Liver (tissue), 8 donors: ENCODE measurements at regions not wholly inside any gene's neighbourhood (a gene's known extent, or its start where the extent isn't known, plus 50 kb on each side); places are given as distances from the start of the nearest gene placed in this dataset.

Experiments used
- DNase-seq: peaks from one replicate; pipeline ENCODE4 v3.0.0-alpha.2; 2017; ENCODE audit warnings: low spot score
- H3K27ac ChIP-seq, 2 donors: one replicate each; pipeline ENCODE4 v1.7.0; 2013; ENCODE audit warnings: inconsistent platforms in 2 of 2, low read length in 2 of 2, control low read depth in 1 of 2, low read depth in 1 of 2, mild to moderate bottlenecking in 1 of 2
- H3K27me3 ChIP-seq, 4 donors: one replicate each; pipeline versions ENCODE4 v1.6.1 to v1.7.0; 2013; ENCODE audit warnings: low read length in 3 of 4, inconsistent platforms in 1 of 4, mild to moderate bottlenecking in 1 of 4, moderate library complexity in 1 of 4; ENCODE audit not compliant: control insufficient read depth in 4 of 4, insufficient read depth in 4 of 4
- H3K36me3 ChIP-seq, 4 donors: one replicate each; pipeline versions ENCODE4 v1.6.1 to v1.7.0; 2013; ENCODE audit warnings: low read length in 3 of 4, mild to moderate bottlenecking in 3 of 4, low read depth in 1 of 4, moderate library complexity in 1 of 4; ENCODE audit not compliant: control insufficient read depth in 4 of 4, insufficient read depth in 3 of 4
- H3K4me1 ChIP-seq, 4 donors: one replicate each; pipeline versions ENCODE4 v1.6.1 to v1.7.0; 2013; ENCODE audit warnings: low read length in 3 of 4, mild to moderate bottlenecking in 3 of 4, moderate library complexity in 1 of 4; ENCODE audit not compliant: control insufficient read depth in 4 of 4, insufficient read depth in 4 of 4
- H3K4me3 ChIP-seq, 3 donors: one replicate each; pipeline versions ENCODE4 v1.6.1 to v1.7.0; 2013; ENCODE audit warnings: low read length in 3 of 3, control low read depth in 1 of 3, low read depth in 1 of 3, mild to moderate bottlenecking in 1 of 3
- H3K9ac ChIP-seq, 2 donors: one replicate each; pipeline ENCODE4 v1.7.0; 2013; ENCODE audit warnings: low read length in 2 of 2, mild to moderate bottlenecking in 2 of 2, moderate library complexity in 2 of 2, control low read depth in 1 of 2, low read depth in 1 of 2
- H3K9me3 ChIP-seq, 4 donors: one replicate each; pipeline versions ENCODE4 v1.6.1 to v1.7.0; 2013; ENCODE audit warnings: low read length in 3 of 4; ENCODE audit not compliant: control insufficient read depth in 4 of 4
- CTCF ChIP-seq: fragments of 150-350 bp; IDR thresholded peaks from 2 replicates; pipeline ENCODE4 v1.5.1; 2017; ENCODE audit warnings: improper control_type of control experiment, low read depth, low read length; ENCODE audit not compliant: missing input control
- EGR1 ChIP-seq, 2 donors: IDR thresholded peaks; 2 replicates each; pipeline ENCODE4 v1.6.1; 2016 to 2018; ENCODE audit warnings: antibody characterized with exemption in 2 of 2, low read depth in 2 of 2
- FOXA1 ChIP-seq: IDR thresholded peaks from 2 replicates; pipeline ENCODE4 v1.6.1; 2016; ENCODE audit warnings: antibody characterized with exemption
- FOXA2 ChIP-seq: IDR thresholded peaks from 2 replicates; pipeline ENCODE4 v1.6.1; 2016; ENCODE audit warnings: antibody characterized with exemption
- GABPA ChIP-seq, 2 donors: IDR thresholded peaks in 1 of 2; conservative IDR thresholded peaks in 1 of 2; 2 replicates each; pipeline ENCODE4 v1.6.1; 2016; ENCODE audit warnings: antibody characterized with exemption in 2 of 2, mild to moderate bottlenecking in 1 of 2, moderate library complexity in 1 of 2
- HNF4A ChIP-seq, 2 donors: conservative IDR thresholded peaks; 2 replicates each; pipeline ENCODE4 v1.6.1; 2016; ENCODE audit warnings: antibody characterized with exemption in 2 of 2, mild to moderate bottlenecking in 2 of 2
- HNF4G ChIP-seq: IDR thresholded peaks from 2 replicates; pipeline ENCODE4 v1.6.1; 2016; ENCODE audit warnings: antibody characterized with exemption
- JUND ChIP-seq, 2 donors: IDR thresholded peaks; 2 replicates each; pipeline ENCODE4 v1.6.1; 2016; ENCODE audit warnings: antibody characterized with exemption in 2 of 2
- NR2F2 ChIP-seq: IDR thresholded peaks from 2 replicates; pipeline ENCODE4 v1.6.1; 2016; ENCODE audit warnings: antibody characterized with exemption
- RAD21 ChIP-seq, 2 donors: IDR thresholded peaks; 2 replicates each; pipeline ENCODE4 v1.6.1; 2016; ENCODE audit warnings: antibody characterized with exemption in 2 of 2, mild to moderate bottlenecking in 2 of 2
- REST ChIP-seq: IDR thresholded peaks from 2 replicates; pipeline ENCODE4 v1.6.1; 2016; ENCODE audit warnings: antibody characterized with exemption, mild to moderate bottlenecking
- RXRA ChIP-seq, 2 donors: IDR thresholded peaks; 2 replicates each; pipeline ENCODE4 v1.6.1; 2017 to 2018; ENCODE audit warnings: antibody characterized with exemption in 2 of 2, mild to moderate bottlenecking in 1 of 2
- SP1 ChIP-seq: IDR thresholded peaks from 2 replicates; pipeline ENCODE4 v1.6.1; 2018; ENCODE audit warnings: antibody characterized with exemption, mild to moderate bottlenecking
- TAF1 ChIP-seq: conservative IDR thresholded peaks from 2 replicates; pipeline ENCODE4 v1.6.1; 2016; ENCODE audit warnings: antibody characterized with exemption, mild to moderate bottlenecking
- YY1 ChIP-seq: IDR thresholded peaks from 2 replicates; pipeline ENCODE4 v1.6.1; 2016; ENCODE audit warnings: antibody characterized with exemption, mild to moderate bottlenecking
- WGBS: extraction: QIAGEN DNeasy Blood & Tissue Kit; methylation state at CpG from one replicate; pipeline ENCODE4 v1.1.7; 2013; 5-methylcytosine and 5-hydroxymethylcytosine counted together
- TF ChIP-seq, protein P1 (sequence below): IDR thresholded peaks from 2 replicates; pipeline ENCODE4 v1.6.1; 2016; ENCODE audit warnings: antibody characterized with exemption
- TF ChIP-seq, protein P2 (sequence below): IDR thresholded peaks from 2 replicates; pipeline ENCODE4 v1.6.1; 2016; ENCODE audit warnings: antibody characterized with exemption
- TF ChIP-seq, protein P3 (sequence below): IDR thresholded peaks from 2 replicates; pipeline ENCODE4 v1.6.1; 2016; ENCODE audit warnings: antibody characterized with exemption
- donor health status: healthy.
- donor health status: healthy.
- donor health status: healthy.
- donor health status: healthy.
- donor health status: healthy.

GRCh38 chr12:31834150-31834549 is 105.3 kb upstream of the AMN1 start (continued):
- TF ChIP-seq YY1 (no peak), RXRA (IDR thresholded peaks at IDR 0.05) (no peak), RAD21 (IDR thresholded peaks at IDR 0.05) (no peak), SP1 (no peak)
- TF ChIP-seq, protein P1, sequence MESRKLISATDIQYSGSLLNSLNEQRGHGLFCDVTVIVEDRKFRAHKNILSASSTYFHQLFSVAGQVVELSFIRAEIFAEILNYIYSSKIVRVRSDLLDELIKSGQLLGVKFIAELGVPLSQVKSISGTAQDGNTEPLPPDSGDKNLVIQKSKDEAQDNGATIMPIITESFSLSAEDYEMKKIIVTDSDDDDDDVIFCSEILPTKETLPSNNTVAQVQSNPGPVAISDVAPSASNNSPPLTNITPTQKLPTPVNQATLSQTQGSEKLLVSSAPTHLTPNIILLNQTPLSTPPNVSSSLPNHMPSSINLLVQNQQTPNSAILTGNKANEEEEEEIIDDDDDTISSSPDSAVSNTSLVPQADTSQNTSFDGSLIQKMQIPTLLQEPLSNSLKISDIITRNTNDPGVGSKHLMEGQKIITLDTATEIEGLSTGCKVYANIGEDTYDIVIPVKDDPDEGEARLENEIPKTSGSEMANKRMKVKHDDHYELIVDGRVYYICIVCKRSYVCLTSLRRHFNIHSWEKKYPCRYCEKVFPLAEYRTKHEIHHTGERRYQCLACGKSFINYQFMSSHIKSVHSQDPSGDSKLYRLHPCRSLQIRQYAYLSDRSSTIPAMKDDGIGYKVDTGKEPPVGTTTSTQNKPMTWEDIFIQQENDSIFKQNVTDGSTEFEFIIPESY, result no peak

DNA sequence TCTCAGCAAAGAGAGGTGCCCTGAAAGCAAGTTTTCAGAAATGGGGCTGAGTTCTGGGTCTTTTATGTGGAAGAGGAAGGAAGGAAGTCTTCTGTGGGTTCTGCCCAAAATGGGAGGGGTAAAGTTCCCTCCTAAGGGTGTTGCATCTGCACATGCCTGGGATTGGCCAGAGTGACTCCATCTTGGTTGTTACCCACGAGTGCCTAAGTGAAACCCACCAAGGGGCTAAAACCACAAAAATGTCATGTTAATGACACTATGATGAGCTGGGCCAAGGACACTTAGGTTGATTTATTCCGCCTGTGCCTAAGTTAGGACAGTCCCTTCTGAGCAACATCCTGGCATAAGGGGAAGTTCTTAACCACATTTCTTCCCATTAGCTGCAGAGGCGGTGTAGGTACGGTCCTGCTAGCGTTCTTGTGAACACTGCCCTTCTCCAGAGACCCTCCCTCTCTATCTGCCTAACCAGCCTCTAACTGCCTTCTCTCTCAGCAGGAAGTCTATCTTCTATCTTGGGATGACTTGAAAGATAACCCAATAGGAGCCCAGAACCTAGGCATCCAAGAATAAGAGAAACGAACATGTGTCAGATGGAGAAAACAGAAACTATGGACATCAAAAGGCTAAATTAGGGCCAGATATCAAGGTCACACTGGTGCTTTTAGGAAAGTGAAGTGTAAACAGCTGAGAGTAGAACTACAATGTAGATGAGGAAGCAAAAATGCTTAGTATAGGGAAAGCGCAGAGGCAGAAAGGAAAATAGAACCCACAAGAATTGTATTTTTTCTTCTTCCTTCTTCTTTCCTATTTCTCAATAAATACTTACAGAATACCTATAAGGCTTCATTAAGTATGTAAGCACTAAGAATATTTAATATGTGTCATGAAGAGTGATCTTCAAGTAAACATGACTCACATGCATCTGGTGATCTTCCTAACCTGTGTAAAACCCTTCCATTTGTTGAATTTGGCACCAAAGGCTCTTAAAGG is 104.2 kb upstream of the AMN1 start:
- H3K9ac ChIP-seq, result no peak overlapping the region
- DNase-seq, result no peak
- H3K36me3 ChIP-seq, result no peaks in the 10 kb centered on the region
- no peaks in the 10 kb centered on the region for H3K4me1 ChIP-seq
- no peaks in the 10 kb centered on the region for H3K27me3 ChIP-seq
- H3K27ac ChIP-seq, result peak overlapping the region in 1 of 2 donors; percentile 28
- no peaks in the 10 kb centered on the region for H3K9me3 ChIP-seq
- 75% methylated on average over 7 of the region's 7 CpGs for WGBS
- TF ChIP-seq CTCF (no peak), FOXA2 (no peak), GABPA (IDR thresholded peaks at IDR 0.05 in 1 of 2, conservative IDR thresholded peaks at IDR 0.05 in 1 of 2) (no peak), SP1 (no peak), EGR1 (IDR thresholded peaks at IDR 0.05; ENCODE audit: low read depth in 2 of 2) (no peak), FOXA1 (no peak), NR2F2 (no peak), HNF4G (no peak), JUND (IDR thresholded peaks at IDR 0.05) (no peak), HNF4A (conservative IDR thresholded peaks at IDR 0.05) (no peak), REST (no peak), TAF1 (no peak), RXRA (IDR thresholded peaks at IDR 0.05) (no peak)
- TF ChIP-seq, protein P2, sequence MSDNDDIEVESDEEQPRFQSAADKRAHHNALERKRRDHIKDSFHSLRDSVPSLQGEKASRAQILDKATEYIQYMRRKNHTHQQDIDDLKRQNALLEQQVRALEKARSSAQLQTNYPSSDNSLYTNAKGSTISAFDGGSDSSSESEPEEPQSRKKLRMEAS, result no peak
- TF ChIP-seq, protein P3, sequence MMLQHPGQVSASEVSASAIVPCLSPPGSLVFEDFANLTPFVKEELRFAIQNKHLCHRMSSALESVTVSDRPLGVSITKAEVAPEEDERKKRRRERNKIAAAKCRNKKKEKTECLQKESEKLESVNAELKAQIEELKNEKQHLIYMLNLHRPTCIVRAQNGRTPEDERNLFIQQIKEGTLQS, result no peak
- TF ChIP-seq, protein P1, result no peak
- no peak overlapping the region for H3K4me3 ChIP-seq
